Muscle of leg (tissue), 3 donors: ENCODE measurements at regions not wholly inside any gene's neighbourhood (a gene's known extent, or its start where the extent isn't known, plus 50 kb on each side); places are given as distances from the start of the nearest gene placed in this dataset.

Experiments used
- DNase-seq: peaks from one replicate; pipeline ENCODE4 v3.0.0; 2013
- H3K27ac ChIP-seq: one replicate; pipeline ENCODE4 v1.5.1; 2013; ENCODE audit warnings: mild to moderate bottlenecking, low read length, control low read depth
- H3K27me3 ChIP-seq: one replicate; pipeline ENCODE4 v1.6.1; 2013; ENCODE audit warnings: low read length; ENCODE audit not compliant: control insufficient read depth, insufficient read depth
- H3K36me3 ChIP-seq: one replicate; pipeline ENCODE4 v1.6.1; 2013; ENCODE audit warnings: low read length; ENCODE audit not compliant: control insufficient read depth, insufficient read depth
- H3K4me1 ChIP-seq: one replicate; pipeline ENCODE4 v1.6.1; 2013; ENCODE audit warnings: low read length; ENCODE audit not compliant: control insufficient read depth, insufficient read depth
- H3K4me3 ChIP-seq: one replicate; pipeline ENCODE4 v1.5.1; 2013; ENCODE audit warnings: low read length, control low read depth
- H3K9me3 ChIP-seq: replicated peaks from 2 replicates; pipeline ENCODE4 v1.6.1; 2013; ENCODE audit warnings: low read depth, low read length; ENCODE audit not compliant: control insufficient read depth
- WGBS: methylation state at CpG from one replicate; pipeline ENCODE4 v1.1.5; 2013; ENCODE audit warnings: missing lambda C conversion rate; ENCODE audit not compliant: insufficient coverage; 5-methylcytosine and 5-hydroxymethylcytosine counted together

DNA sequence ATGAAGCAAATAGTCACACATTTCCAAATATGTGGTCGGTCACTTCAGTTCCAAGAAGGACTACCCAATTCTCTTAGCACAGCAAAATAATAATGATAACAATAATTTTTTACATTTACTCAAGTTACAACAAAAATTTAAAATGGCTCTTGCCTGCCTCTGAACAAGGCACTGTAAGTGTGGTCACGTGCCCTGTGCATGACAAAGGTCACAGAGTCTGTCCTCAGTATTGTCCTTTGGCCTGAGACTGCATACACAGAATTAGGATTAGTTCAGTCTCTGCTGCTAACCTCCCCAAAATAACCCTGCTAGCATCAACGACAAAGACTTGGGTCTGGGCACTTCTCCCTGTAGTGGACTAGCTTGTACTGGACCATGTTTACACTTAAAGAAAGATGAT is 297.1 kb upstream of the DUSP10 start:
- Histone ChIP-seq H3K27me3 (no peaks in the 10 kb centered on the region), H3K4me1 (peaks cover 19% of the 10 kb centered on the region), H3K36me3 (no peaks in the 10 kb centered on the region), H3K27ac (no peak overlapping the region), H3K9me3 (no peaks in the 10 kb centered on the region), H3K4me3 (no peak overlapping the region)
- 100% methylated on average over 1 of the region's 3 CpGs for whole genome bisulfite sequencing
- DNase-seq = no peak

DNA sequence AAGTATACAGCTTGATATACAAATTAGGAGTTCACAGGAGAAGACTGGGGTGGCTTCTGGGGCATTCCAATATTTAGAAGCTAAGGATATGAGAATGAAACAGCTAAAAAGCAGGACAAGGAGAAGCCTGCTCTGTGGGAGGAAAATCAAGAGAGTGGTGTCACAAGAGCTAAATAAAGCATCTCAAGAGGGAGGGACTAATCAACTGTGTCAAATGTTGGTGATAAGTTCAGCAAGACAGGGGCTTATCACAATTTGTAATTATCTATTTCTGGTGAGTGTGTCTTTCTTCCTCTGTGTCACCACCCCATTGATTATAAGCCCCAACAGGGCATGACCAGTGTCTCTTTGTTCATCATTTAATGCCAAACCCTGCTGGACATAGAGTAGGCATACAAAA is 295.8 kb upstream of the DUSP10 start:
- H3K9me3 ChIP-seq = no peaks in the 10 kb centered on the region
- no peak overlapping the region for H3K4me3 ChIP-seq
- H3K27me3 ChIP-seq = no peaks in the 10 kb centered on the region
- H3K4me1 ChIP-seq = peaks cover 10% of the 10 kb centered on the region
- H3K36me3 ChIP-seq = no peaks in the 10 kb centered on the region
- no peak overlapping the region for H3K27ac ChIP-seq
- no peak for DNase-seq

DNA sequence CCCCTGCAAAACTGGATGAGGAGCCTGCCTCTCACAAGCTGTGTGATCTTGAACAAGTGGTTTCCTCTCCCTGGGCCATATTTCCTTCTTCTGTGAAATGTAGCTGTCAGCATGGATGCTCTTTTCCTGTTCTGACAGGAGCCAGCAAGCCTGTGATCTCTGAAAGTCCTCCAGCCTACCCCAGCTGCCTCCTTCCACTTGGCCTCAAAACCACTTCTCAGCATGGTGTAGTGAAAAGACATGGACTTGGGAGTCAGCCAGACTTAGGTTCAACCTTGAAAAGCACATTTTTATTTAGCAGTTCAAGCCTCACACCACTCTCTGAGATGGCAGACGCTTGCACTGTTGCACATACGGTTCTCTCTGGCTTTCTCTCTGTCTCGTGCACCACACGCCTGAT is 292.9 kb upstream of the DUSP10 start:
- no peak overlapping the region for H3K4me3 ChIP-seq
- H3K36me3 ChIP-seq = no peaks in the 10 kb centered on the region
- peaks cover 2% of the 10 kb centered on the region for H3K4me1 ChIP-seq
- no peaks in the 10 kb centered on the region for H3K27me3 ChIP-seq
- no peak for DNase-seq
- no peaks in the 10 kb centered on the region for H3K9me3 ChIP-seq
- H3K27ac ChIP-seq = no peak overlapping the region
- no CpG with 5 or more reads among the region's 4 CpGs for WGBS

DNA sequence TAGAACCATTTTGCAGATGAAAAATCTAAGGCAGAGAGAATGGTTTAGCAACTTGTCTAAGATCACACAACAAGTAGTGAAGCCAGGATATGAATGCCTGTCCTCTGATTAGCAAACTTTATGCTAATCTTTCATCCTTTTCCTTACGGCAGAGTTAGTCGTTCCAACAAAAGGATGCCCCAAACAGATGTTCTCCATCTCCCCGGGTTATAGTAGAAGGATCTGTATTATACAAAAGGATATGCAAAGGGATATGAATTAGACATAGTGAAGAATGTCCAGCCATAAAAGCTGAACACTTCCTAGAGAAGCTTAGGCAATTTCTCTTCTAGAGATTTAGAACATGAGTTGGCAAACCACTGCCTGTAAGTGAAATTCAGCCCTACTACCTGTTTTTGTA is 291.6 kb upstream of the DUSP10 start:
- Histone ChIP-seq H3K27ac (no peak overlapping the region), H3K36me3 (no peaks in the 10 kb centered on the region), H3K27me3 (no peaks in the 10 kb centered on the region), H3K4me1 (peaks cover 2% of the 10 kb centered on the region), H3K9me3 (no peaks in the 10 kb centered on the region), H3K4me3 (no peak overlapping the region)
- WGBS = no CpG with 5 or more reads among the region's 3 CpGs
- no peak for DNase-seq

DNA sequence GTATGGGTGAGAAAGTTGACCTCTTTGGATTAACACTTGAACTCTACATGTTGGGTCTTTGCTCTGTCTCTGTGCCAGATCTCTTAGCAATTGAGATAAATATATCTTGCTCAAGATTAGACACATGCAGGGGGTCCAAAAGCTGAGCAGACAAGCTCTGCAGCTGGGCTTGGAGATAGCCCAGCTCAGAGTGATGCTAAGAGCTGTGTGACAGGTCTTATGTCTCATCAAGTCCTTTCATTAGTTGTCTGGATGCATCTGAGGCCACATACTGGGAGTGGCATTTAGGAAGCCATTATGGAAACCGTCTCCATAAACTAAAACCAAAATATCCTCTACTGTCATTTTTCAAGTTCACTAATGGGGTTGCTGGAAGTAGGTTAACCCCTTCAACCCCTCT is 289.4 kb upstream of the DUSP10 start:
- Histone ChIP-seq H3K27me3 (no peaks in the 10 kb centered on the region), H3K9me3 (no peaks in the 10 kb centered on the region), H3K36me3 (no peaks in the 10 kb centered on the region), H3K4me1 (peaks cover 2% of the 10 kb centered on the region), H3K4me3 (no peak overlapping the region), H3K27ac (no peak overlapping the region)
- no CpG with 5 or more reads among the region's 1 CpG for WGBS
- DNase-seq = peak; percentile 43

DNA sequence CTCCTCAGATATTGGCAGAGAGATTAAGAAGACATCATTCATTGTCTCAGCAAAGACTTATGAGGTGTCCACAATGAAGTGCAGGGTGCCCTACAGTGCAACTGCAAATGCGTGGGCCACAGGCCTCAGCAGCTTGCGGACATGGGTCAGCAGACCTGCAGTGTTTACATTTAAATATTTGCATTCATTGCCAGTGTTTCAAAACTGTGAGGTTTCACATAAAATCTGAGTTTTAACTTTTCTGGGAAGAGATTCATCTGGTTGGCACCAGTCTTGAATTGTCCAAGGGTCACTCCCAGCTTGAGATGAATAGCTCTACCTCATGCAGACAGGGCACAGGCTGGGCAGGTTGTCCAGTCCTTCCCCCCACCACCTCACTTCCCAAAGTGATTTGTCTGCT is 286.8 kb upstream of the DUSP10 start:
- Histone ChIP-seq H3K36me3 (no peaks in the 10 kb centered on the region), H3K4me1 (no peaks in the 10 kb centered on the region), H3K27ac (no peak overlapping the region), H3K4me3 (no peak overlapping the region), H3K9me3 (no peaks in the 10 kb centered on the region), H3K27me3 (no peaks in the 10 kb centered on the region)
- WGBS = 92% methylated on average over 2 of the region's 2 CpGs
- no peak for DNase-seq

DNA sequence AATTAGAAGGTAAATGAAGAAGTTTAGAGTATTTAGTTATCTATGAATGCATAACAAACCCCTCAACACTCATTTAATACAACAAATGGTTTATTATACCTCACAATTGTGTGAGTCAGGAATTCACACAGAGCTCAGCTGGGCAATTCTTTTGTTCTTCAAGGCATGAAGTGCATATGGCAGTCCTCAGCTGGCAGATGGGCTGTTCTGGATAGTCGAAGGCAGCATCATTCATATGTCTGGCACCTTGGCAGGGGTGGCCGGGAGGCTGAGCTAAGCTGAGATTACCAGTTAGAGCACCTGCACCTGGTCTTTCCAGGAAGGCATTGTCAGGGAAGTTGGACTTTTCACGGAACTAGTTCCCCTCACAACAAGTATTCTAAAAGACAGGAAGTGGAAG is 286.2 kb upstream of the DUSP10 start:
- Histone ChIP-seq H3K27ac (no peak overlapping the region), H3K4me3 (no peak overlapping the region), H3K9me3 (no peaks in the 10 kb centered on the region), H3K27me3 (no peaks in the 10 kb centered on the region), H3K36me3 (no peaks in the 10 kb centered on the region), H3K4me1 (no peaks in the 10 kb centered on the region)
- 63% methylated on average over 2 of the region's 3 CpGs for WGBS
- DNase-seq = no peak

DNA sequence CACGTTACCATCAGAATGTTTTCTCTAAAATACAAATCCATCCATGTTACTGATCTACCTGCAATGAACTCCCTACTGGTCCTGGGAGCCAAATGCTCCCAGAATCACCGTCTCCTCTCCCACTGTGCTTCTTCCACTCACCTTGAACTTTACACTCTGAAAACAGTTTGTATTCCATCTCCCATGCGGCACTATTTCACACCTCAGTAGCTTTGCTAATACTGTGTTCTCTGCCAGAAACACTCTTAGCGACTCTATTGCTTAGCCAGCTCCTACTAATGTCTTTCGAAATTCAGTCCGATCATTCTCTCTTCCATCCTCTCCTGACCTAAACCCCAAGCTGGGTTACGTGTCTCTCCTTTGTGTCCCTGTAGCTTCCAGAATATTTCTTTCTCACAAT is 284.4 kb upstream of the DUSP10 start:
- Histone ChIP-seq H3K27ac (no peak overlapping the region), H3K4me1 (no peaks in the 10 kb centered on the region), H3K4me3 (no peak overlapping the region), H3K27me3 (no peaks in the 10 kb centered on the region), H3K9me3 (no peaks in the 10 kb centered on the region), H3K36me3 (no peaks in the 10 kb centered on the region)
- no peak for DNase-seq
- WGBS = 89% methylated on average over 7 of the region's 7 CpGs

DNA sequence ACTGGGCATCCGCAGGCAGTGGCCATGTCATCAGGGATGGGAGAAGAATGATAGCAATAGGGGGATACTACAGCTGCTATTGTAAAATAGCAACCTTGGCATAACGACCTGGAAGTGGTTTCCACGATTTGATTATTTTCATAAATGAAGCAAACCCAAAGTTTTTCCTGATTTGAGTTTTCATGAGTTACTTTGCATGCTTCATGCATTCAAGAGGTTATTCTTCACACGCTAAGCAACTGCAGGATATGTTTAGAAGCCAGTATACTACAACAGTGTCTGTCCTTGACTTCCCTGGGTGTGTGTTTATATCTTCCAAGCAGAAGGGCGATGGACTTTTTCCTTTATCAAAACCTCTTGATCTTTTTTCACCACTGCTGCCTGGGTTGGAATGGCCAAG is 281.1 kb upstream of the DUSP10 start:
- no peak overlapping the region for H3K27ac ChIP-seq
- 77% methylated on average over 3 of the region's 5 CpGs for WGBS
- no peaks in the 10 kb centered on the region for H3K9me3 ChIP-seq
- H3K4me3 ChIP-seq = no peak overlapping the region
- DNase-seq = no peak
- no peaks in the 10 kb centered on the region for H3K27me3 ChIP-seq
- no peaks in the 10 kb centered on the region for H3K36me3 ChIP-seq
- no peaks in the 10 kb centered on the region for H3K4me1 ChIP-seq

DNA sequence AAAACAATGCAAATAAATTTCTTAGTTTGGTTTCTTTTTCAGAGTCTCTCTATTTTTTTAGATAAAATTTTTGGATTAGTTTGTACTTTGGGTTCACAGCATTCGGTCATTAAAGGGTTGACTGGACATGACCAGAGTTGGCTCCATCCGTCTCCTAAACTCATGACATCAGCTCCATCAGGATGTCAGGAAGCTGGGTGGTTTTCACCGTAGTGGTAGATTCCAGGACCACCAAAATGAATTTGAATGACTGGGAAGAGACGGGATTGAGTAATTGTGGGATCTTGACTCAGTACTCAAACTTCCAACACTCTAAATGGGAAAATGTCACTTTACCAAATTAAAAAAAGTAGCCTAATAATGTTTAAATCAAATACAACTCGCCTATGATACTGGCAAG is 279.2 kb upstream of the DUSP10 start:
- Histone ChIP-seq H3K4me1 (no peaks in the 10 kb centered on the region), H3K4me3 (no peak overlapping the region), H3K27ac (no peak overlapping the region), H3K27me3 (no peaks in the 10 kb centered on the region), H3K9me3 (no peaks in the 10 kb centered on the region), H3K36me3 (no peaks in the 10 kb centered on the region)
- no peak for DNase-seq
- no CpG with 5 or more reads among the region's 5 CpGs for WGBS

DNA sequence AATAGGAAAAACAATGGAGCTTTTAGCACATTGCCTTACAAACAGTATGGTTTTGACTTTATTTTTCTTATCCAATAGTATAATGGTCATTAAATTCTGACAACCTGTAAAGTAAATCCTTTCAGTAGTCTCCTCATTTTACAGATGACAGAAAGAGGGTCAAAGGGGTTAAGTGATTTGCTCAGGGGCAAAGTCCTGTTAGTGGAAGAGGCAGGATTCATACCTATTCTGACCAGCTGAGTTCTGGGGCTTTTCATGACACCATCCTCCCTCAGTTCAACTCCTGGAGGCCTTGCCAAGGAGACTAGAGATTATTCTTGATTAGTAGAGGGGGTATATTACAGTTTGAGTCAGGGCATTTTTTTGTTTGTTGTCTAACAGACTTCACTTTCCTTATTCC is 278.7 kb upstream of the DUSP10 start:
- Histone ChIP-seq H3K27me3 (no peaks in the 10 kb centered on the region), H3K27ac (no peak overlapping the region), H3K4me3 (no peak overlapping the region), H3K9me3 (no peaks in the 10 kb centered on the region), H3K4me1 (no peaks in the 10 kb centered on the region), H3K36me3 (no peaks in the 10 kb centered on the region)
- no peak for DNase-seq
